BLaER1 treated with 17β-estradiol and CSF1 and Interleukin-3, amounts not matched to agents 10 nM and 100 nM (cell line): ENCODE measurements at regions not wholly inside any gene's neighbourhood (a gene's known extent, or its start where the extent isn't known, plus 50 kb on each side); places are given as distances from the start of the nearest gene placed in this dataset.
A peak's percentile ranks its signal among the peaks of the same experiment; 100 is the strongest.

ENCODE experiments used
- H3K27ac ChIP-seq, 11 experiments: shearing (Covaris generic); formaldehyde crosslinking; 2 replicates each; pipeline ENCODE4 v1.8.1; 2022
- H3K27me3 ChIP-seq, 11 experiments: shearing (Covaris generic); formaldehyde crosslinking; 2 replicates each; pipeline ENCODE4 v1.8.1; 2022
- H3K36me3 ChIP-seq, 11 experiments: shearing (Covaris generic); formaldehyde crosslinking; 2 replicates each; pipeline ENCODE4 v1.8.1; 2022
- H3K4me1 ChIP-seq, 10 experiments: shearing (Covaris generic); formaldehyde crosslinking; 2 replicates each; pipeline ENCODE4 v1.8.1; 2022
- H3K4me2 ChIP-seq, 11 experiments: shearing (Covaris generic); formaldehyde crosslinking; 2 replicates each; pipeline ENCODE4 v1.8.1; 2022
- H3K4me3 ChIP-seq, 10 experiments: shearing (Covaris generic); formaldehyde crosslinking; 2 replicates each; pipeline ENCODE4 v1.8.1; 2022
- H3K9ac ChIP-seq, 11 experiments: shearing (Covaris generic); formaldehyde crosslinking; 2 replicates each; pipeline ENCODE4 v1.8.1; 2022
- H3K9me3 ChIP-seq, 11 experiments: shearing (Covaris generic); formaldehyde crosslinking; replicated peaks in 1 of 11; 2 replicates each; pipeline ENCODE4 v1.8.1; 2022
- H4K20me1 ChIP-seq, 11 experiments: shearing (Covaris generic); formaldehyde crosslinking; 2 replicates each; pipeline ENCODE4 v1.8.1; 2022
- Cebpa-rat ChIP-seq, 11 experiments: shearing (Covaris generic); IDR thresholded peaks; 2 replicates each; pipeline ENCODE4 v1.8.1; 2022

DNA sequence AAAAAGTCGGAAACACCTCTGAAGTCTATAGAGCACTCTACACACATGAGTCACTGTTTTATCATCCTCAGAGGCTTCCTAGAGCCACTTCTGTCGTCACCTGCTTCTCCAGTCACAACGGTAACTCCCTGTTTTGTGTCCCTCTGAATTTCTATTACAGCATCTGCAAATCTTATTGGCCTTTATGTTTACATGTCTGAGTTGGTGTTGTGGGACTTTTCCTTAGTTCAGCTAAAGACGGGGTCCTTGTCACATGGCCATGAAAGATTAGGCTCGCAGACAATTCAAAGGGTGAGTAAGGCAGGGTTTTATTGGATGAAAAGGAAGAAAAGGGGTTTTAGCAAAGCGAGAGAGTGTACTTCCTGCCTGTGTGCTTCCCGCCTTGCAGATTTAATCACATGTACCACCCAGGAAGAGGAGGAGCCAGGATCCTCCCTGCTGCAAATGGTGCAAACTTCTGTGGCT, 185.6 kb downstream of the LPIN1 start:
- H3K4me3 ChIP-seq, result no peak overlapping the region
- H3K4me2 ChIP-seq, result peak overlapping the region in 3 of 11 experiments; percentile 12 to 15 (median 14); a peak in 2 of 22 replicates
- H3K36me3 ChIP-seq, result no peaks in the 10 kb centered on the region
- H3K4me1 ChIP-seq, result peaks cover 11 to 39% (median 22%) of the 10 kb centered on the region in 10 experiments; a peak in 18 of 20 replicates
- no peak overlapping the region; a peak in 1 of 22 replicates for H3K27ac ChIP-seq
- peaks cover 6 to 53% (median 39%) of the 10 kb centered on the region in 11 experiments for H3K9me3 ChIP-seq
- H4K20me1 ChIP-seq, result no peaks in the 10 kb centered on the region
- TF ChIP-seq Cebpa-rat (IDR thresholded peaks at IDR 0.05), result no peak
- no peak overlapping the region for H3K9ac ChIP-seq
- no peaks in the 10 kb centered on the region for H3K27me3 ChIP-seq

DNA sequence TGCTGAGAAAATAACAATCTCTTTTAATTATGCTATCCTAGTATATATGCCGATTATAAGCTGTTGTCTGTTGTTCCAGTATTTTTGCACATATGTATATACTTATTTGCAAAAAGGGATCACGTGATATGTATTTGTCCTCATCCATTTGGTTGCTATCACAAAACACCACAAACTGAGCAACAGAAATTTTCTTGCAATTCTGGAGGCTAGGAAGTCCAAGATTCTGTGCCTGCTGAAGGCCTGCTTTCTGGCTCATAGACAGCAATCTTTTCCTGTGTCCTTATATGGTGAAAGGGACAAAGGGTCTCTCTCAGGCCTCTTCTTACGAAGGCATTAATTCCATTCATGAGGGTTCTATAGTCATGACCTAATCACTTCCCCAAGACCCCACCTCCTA, 186.5 kb downstream of the LPIN1 start:
- H3K9me3 ChIP-seq, result peaks cover 12 to 62% (median 47%) of the 10 kb centered on the region in 11 experiments
- no peaks in the 10 kb centered on the region for H4K20me1 ChIP-seq
- H3K4me3 ChIP-seq, result no peak overlapping the region
- TF ChIP-seq Cebpa-rat (IDR thresholded peaks at IDR 0.05), result no peak
- H3K9ac ChIP-seq, result no peak overlapping the region
- no peak overlapping the region for H3K27ac ChIP-seq
- peaks cover 11 to 39% (median 22%) of the 10 kb centered on the region in 10 experiments; a peak in 18 of 20 replicates for H3K4me1 ChIP-seq
- no peak overlapping the region for H3K4me2 ChIP-seq
- H3K27me3 ChIP-seq, result no peaks in the 10 kb centered on the region
- no peaks in the 10 kb centered on the region for H3K36me3 ChIP-seq

DNA sequence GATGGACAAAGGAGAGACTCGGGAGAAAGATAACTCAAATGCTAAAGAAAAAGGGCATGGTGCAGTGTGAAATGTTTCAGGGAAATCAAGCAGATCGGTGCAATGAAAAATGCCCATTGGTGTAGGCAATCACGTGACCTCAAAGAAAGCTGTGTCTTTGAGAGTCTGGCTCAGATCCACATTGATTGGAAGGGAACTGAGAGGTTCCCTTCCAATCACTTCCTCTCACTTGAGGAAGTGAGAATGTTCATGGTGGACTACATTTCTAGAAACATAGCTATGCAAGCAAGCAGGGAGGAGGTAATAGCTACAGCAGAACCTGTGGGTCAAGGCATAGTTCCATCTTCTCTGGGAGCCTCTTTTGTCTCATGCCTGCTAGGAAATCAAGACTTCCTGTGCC, 187.4 kb downstream of the LPIN1 start:
- Histone ChIP-seq H3K4me1 (peaks cover 11 to 39% (median 22%) of the 10 kb centered on the region in 10 experiments; a peak in 18 of 20 replicates), H3K4me2 (peak overlapping the region in 4 of 11 experiments; percentile 0 to 16 (median 5); a peak in 2 of 22 replicates), H3K36me3 (no peaks in the 10 kb centered on the region)

DNA sequence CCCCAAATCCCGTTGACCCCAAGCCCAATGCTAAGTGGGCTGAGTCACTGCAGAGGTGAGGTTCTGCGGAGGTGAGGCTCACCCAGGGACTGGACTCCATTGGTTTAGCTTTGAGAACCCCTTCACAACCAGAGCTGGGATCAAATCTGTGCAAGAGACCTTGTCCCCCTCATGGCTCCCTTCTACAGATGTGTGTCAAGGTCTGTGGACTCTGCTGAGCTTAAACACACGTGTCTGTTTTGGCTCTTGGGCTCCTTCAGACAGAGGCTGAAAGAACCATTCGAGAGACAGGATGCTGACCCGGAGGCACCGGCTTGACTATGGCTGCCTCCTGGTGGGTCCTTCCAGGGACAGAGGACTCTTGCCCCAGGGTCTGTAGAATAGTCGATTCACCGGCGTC, 190.3 kb downstream of the LPIN1 start:
- peaks cover 24 to 80% (median 52%) of the 10 kb centered on the region in 11 experiments for H3K9me3 ChIP-seq
- no peaks in the 10 kb centered on the region; a peak in 1 of 22 replicates for H3K36me3 ChIP-seq
- H4K20me1 ChIP-seq, result no peaks in the 10 kb centered on the region
- H3K4me2 ChIP-seq, result no peak overlapping the region
- H3K27ac ChIP-seq, result no peak overlapping the region
- H3K4me3 ChIP-seq, result no peak overlapping the region
- TF ChIP-seq Cebpa-rat (IDR thresholded peaks at IDR 0.05), result no peak
- no peaks in the 10 kb centered on the region for H3K27me3 ChIP-seq
- no peak overlapping the region for H3K9ac ChIP-seq
- H3K4me1 ChIP-seq, result peaks cover 0 to 20% (median 10%) of the 10 kb centered on the region in 10 experiments; a peak in 8 of 20 replicates

More for the DNA sequence above, 187.4 kb downstream of the LPIN1 start:
- no peak for TF ChIP-seq Cebpa-rat (IDR thresholded peaks at IDR 0.05)
- H3K4me3 ChIP-seq, result no peak overlapping the region
- no peaks in the 10 kb centered on the region for H4K20me1 ChIP-seq
- H3K9ac ChIP-seq, result no peak overlapping the region
- no peak overlapping the region for H3K27ac ChIP-seq
- peaks cover 16 to 68% (median 51%) of the 10 kb centered on the region in 11 experiments for H3K9me3 ChIP-seq
- H3K27me3 ChIP-seq, result no peaks in the 10 kb centered on the region

DNA sequence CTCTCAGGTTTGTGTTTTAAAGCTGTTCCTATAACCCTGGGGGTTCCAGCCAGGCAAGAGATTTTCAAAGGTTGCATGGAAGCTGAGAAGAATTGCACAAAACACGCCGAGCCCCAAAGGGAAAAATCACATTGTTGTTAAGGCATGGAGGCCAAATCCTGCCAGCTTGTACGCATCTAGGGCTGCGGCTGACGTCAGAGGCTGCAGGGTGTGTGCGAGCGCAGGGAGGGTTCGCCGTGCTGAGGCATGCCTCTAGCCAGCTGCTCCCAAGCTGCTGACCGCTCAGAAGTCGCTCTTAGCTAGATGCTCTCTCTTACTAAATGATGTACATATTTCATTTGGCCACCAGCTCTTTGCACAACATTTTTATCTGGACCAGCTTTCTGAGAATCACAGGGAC, 191.8 kb downstream of the LPIN1 start:
- Histone ChIP-seq H3K4me1 (peaks cover 0 to 25% (median 10%) of the 10 kb centered on the region in 10 experiments; a peak in 7 of 20 replicates), H3K9ac (no peak overlapping the region), H3K4me3 (no peak overlapping the region), H4K20me1 (no peaks in the 10 kb centered on the region), H3K9me3 (peaks cover 25 to 80% (median 53%) of the 10 kb centered on the region in 11 experiments), H3K27me3 (no peaks in the 10 kb centered on the region), H3K36me3 (no peaks in the 10 kb centered on the region; a peak in 1 of 22 replicates), H3K4me2 (no peak overlapping the region), H3K27ac (no peak overlapping the region)
- TF ChIP-seq Cebpa-rat (IDR thresholded peaks at IDR 0.05), result no peak

DNA sequence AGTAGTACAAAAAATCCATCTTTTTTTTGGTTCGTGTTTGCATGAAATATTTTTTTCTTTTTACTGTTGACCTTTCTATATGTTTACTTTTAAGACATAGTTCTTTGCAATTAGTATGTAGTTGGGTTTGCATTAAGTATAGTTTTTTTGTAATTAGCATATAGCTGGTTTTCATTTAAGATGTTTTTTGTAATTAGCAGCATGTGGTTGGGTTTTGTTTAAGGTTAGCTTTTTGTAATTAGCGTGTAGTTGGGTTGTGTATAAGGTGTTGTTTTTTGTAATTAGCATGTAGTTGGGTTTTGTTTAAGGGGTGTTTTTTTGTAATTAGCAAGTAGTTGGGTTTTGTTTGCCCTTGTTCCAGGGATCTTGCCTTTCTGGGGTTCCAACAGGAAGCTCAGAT, 193.1 kb downstream of the LPIN1 start:
- no peak for TF ChIP-seq Cebpa-rat (IDR thresholded peaks at IDR 0.05)
- Histone ChIP-seq H3K4me3 (no peak overlapping the region), H3K4me2 (no peak overlapping the region), H3K4me1 (peaks cover 0 to 17% (median 5%) of the 10 kb centered on the region in 10 experiments; a peak in 17 of 20 replicates), H3K27ac (no peak overlapping the region), H3K9me3 (peaks cover 30 to 80% (median 45%) of the 10 kb centered on the region in 11 experiments), H4K20me1 (no peaks in the 10 kb centered on the region), H3K36me3 (no peaks in the 10 kb centered on the region; a peak in 1 of 22 replicates), H3K27me3 (no peaks in the 10 kb centered on the region), H3K9ac (no peak overlapping the region)

DNA sequence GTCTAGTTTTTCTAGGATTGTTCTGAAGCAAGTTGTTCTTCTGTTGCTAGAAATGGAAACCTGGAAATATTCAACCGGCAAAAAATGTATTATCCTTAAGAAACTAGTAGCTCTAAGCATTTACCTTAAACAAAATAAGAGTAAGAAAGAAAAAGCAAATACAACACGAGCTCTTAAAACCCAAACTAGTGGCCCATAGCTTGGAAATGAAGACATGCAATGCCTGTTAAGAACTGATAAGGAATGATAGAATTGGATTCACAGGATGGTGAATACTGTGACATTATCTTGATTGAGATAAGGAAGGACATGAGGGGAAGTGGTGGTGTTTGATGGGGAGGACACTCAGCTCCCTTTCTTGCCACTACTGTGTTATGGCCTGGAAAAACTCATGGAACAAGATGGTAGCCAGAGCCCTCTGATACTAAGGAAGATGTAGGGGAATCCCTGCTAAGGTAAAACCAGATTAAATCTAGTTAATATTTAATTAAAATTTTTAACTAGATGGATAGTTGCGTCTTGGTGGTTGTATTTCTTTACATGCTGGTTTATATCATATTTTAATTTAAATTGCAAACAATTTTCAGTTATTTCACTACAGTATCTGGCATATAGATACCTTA, 193.8 kb downstream of the LPIN1 start:
- no peak overlapping the region for H3K27ac ChIP-seq
- no peaks in the 10 kb centered on the region for H4K20me1 ChIP-seq
- H3K36me3 ChIP-seq, result no peaks in the 10 kb centered on the region; a peak in 1 of 22 replicates
- peaks cover 24 to 78% (median 48%) of the 10 kb centered on the region in 11 experiments for H3K9me3 ChIP-seq
- no peak overlapping the region for H3K4me2 ChIP-seq
- peaks cover 3 to 24% (median 12%) of the 10 kb centered on the region in 10 experiments; a peak in 19 of 20 replicates for H3K4me1 ChIP-seq
- H3K27me3 ChIP-seq, result no peaks in the 10 kb centered on the region
- no peak for TF ChIP-seq Cebpa-rat (IDR thresholded peaks at IDR 0.05)
- H3K9ac ChIP-seq, result no peak overlapping the region
- no peak overlapping the region for H3K4me3 ChIP-seq

DNA sequence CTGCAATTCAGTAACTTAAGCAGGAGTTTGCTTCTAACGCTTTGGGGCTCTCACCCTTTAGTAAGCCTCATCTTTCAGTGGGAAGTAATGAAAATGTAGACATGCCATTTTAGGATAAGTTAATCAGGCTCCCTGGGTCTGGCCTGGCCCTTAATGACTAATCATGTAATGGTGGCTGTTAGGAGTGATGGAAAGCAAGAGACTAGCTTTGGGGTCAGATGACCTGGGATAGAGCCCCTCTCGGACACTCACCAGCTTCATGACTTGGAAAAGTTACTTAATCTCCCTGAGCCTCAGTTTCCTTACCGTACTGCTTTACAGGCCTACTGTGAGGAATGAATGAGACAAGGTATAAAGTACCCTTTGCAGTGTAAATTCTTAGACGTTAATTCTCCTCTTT, 194.4 kb downstream of the LPIN1 start:
- Histone ChIP-seq H3K27ac (no peak overlapping the region), H3K4me2 (no peak overlapping the region), H3K4me3 (no peak overlapping the region), H3K36me3 (no peaks in the 10 kb centered on the region; a peak in 1 of 22 replicates), H3K9ac (no peak overlapping the region), H4K20me1 (no peaks in the 10 kb centered on the region), H3K27me3 (no peaks in the 10 kb centered on the region), H3K9me3 (peaks cover 23 to 72% (median 48%) of the 10 kb centered on the region in 11 experiments), H3K4me1 (peaks cover 8 to 29% (median 17%) of the 10 kb centered on the region in 10 experiments; a peak in 19 of 20 replicates)
- no peak for TF ChIP-seq Cebpa-rat (IDR thresholded peaks at IDR 0.05)

DNA sequence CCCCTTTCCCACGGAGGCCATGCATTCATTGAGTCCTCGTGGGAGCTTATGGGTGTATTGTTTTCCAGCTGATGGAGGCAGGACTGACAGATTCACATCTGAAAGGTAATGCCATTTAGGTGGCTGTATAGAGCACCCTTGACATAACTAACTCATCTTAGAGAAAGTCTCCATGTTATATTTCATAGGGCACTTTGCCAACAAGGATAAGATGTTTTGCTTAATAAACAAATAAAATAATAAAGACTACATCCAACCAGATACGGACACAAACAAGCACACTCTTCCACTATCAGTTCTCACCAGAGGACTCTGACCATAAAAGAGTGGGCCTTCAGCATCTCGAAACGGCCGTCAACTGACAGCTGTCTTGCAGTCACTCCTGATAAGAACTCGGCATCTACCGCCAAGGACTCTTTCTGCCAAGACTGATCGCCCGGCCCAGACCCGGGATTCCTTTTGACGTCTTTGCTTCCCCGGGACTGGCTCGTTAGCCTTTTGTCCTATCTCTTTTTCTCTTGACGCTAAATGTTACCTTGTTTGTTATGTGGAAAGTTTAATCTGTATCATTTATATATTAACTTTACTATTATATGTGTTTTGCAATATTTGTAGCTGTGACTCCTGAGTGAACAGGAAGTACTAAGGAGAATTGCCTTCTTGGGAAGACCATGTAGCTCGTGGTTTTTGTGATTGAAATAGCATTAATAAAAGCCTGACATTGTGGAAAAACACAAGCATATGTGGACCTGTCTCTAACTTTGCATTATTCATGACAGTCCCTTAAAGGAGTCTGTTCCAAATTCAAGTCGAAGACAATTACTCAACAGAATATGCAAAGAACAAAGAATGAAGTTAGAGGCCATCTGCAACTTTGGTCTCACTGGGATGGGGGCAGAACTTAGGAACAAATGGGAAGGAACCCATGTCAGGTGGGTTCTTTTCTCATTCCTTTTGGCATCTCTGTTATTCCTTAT, 195.1 kb downstream of the LPIN1 start:
- Histone ChIP-seq H3K9ac (no peak overlapping the region), H4K20me1 (no peaks in the 10 kb centered on the region), H3K4me3 (no peak overlapping the region), H3K9me3 (peaks cover 23 to 69% (median 50%) of the 10 kb centered on the region in 11 experiments), H3K4me1 (peaks cover 11 to 36% (median 18%) of the 10 kb centered on the region in 10 experiments; a peak in 19 of 20 replicates), H3K4me2 (peak overlapping the region in 2 of 11 experiments; percentile 27 to 33; a peak in 3 of 22 replicates), H3K27ac (no peak overlapping the region), H3K36me3 (no peaks in the 10 kb centered on the region; a peak in 1 of 22 replicates), H3K27me3 (no peaks in the 10 kb centered on the region)
- TF ChIP-seq Cebpa-rat (IDR thresholded peaks at IDR 0.05), result no peak
